ENCODE measurements at regions not wholly inside any gene's neighbourhood (a gene's known extent, or its start where the extent isn't known, plus 50 kb on each side); places are given as distances from the start of the nearest gene placed in this dataset.

DNA sequence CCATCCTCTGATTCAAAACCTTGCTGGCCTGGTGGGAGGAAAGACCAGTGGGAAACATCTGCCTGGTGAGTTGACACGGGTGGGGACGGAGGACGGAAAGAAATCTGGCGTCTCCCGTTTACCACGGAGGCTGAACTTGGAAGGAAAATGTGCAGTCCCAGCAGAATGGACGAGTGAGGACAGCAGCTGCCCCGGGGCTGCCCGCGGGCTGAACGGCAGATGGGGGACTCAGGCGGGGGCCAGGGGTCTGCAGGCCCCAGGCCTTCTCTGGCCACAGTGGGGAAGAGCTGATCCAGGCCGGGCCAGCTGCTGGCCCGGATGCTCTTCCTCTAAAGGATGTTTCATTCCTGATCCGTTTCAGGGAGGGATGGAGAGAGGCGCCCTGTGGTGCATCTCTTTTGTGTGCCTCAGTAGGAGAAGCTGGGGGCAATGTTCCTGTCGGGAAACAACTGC is 147.5 kb upstream of the CHST15 start:
- DNase-seq, result no peak

DNA sequence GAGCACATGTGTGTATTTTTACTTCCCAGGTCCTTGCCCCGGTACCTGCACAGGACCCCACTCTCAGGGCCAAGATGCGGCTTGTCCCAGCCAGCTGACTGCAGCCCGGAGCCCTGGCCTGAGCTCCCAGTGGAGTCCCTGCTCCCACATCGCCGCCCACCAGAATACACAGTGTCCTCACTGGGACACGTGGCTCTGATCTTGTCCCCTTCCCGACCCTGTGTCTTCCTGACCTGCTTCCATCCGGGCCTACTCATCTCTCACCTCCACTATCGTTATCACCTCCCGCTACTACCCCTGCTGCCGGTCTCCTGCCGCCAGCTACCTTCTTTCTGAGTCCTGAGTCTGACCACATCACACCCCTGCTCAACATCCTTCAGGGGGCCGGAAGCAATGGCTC is 146.3 kb upstream of the CHST15 start:
- DNase-seq, result no peak

DNA sequence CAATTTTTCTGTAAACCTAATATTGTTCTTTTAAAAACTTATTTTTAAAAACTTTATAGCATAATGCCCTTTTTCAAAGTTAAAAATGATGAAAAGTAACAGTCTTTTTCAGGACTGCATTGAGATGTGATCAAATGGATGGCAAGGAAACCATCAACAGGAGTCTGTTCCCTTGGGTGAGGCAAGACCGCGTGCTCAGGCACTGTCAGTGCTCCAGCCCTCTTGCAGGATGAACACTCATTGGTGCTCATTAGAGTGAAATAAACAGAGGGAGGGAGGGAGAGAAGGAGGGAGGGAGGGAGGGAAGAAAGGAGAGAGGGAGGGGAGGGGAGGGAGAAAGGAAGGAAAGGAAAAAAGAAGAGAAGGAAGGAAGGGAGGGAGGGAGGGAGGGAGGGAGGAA is 145.7 kb upstream of the CHST15 start:
- no peak for DNase-seq

DNA sequence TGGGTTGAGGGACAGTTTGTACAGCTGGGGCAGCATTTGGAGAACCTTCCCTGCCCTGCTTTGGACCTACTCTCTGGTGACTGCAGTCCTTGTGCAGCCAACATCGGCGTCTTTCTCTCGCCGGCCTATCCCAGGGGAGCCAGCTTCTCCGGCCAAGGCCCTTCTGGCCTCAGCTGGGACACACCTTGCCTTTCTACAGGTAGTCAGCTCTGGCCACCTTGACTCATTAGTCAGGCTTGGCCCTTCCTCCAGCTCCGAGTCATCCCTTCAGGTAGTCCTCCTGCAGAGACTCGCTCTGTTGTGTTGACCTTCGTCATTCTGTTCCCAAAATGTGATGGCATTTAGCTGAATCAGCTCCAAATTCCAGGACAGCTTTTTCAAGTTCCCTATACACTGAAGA is 145.0 kb upstream of the CHST15 start:
- no peak for DNase-seq

DNA sequence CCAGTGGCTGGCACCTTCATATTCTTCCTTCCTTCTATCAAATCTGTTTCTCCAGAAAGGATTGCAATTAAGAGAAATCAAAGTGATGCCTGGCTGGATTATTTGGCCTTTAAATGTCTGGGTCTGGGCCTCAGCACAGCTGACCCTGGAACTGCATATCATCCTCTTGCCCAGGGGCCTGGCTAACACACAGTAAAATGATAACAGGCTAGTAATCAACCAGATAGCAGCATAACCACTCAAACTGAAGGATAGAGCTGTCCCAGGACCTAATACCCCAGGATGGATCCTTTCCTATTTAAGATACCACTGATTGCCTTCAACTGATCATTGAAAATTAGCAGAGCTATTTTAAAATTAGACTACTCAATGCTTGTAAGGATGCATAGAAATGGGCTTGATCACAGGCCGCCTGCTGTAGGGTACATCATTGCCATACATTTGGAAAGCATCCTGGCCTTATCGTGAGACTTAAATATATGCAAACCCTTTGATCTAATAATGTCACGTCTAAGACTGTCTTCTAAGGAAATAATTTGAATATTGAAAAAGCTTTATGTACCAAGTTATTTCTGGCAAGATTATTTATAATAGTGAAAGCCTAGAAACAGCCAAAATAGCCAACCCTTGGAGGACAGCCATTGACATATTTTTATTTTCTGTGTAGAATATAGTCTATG is 144.0 kb upstream of the CHST15 start:
- no peak for DNase-seq

DNA sequence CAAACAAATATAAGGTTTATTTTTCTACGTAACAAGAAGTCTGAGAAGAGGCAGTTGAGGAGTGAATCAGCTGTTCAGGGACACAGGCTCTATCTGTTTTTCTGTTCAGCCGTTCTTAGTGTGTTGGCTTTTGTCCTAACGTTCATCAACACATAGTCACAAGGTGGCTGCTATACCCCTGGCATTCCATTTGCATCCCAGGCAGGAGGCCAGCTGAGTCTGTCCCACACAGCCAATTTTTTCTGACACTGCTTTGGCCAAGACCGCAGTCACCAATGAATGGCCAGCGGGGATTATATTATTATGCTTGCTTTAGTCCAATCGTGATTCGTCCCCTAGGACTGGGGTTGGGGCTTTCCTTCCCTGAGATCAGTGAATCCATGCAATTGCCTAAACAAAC is 143.4 kb upstream of the CHST15 start:
- no peak for DNase-seq

DNA sequence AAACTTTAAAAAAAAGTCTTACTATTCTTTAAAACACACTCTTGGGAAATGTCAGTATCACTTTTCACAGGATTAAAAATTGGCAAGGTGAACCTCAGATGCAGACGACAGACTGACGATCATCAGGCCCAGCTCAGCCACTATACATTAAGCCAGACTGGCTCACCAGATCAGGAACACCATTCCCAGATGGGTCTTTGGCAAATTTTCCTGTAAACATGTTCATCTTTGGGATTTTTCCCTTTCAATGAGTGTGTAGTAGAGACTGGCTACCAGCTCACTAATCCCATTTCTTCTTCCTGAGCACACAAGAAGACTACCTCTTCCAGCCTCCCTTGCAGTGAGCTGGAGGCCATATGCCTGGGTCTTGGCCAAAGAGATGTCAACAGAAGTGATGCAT is 142.7 kb upstream of the CHST15 start:
- no peak for DNase-seq

DNA sequence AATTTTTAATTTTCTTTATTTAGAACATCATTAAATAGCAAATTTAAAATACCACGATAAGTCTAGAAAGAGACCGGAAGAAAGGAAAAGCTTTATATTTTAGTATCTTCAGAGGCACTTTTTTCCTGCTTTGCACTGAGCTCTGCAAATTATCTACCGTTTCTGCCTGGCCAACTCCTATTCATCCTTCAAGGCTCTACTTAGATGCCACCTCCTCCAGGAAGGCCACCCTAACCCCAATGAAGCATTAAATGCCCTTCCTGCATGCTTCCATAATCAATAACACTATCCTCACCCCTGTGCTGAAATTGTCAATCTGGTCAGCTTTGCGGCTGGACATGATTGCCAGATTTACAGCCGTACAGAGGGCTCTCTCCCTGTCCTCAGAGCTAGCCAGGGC is 141.8 kb upstream of the CHST15 start:
- DNase-seq, result no peak

DNA sequence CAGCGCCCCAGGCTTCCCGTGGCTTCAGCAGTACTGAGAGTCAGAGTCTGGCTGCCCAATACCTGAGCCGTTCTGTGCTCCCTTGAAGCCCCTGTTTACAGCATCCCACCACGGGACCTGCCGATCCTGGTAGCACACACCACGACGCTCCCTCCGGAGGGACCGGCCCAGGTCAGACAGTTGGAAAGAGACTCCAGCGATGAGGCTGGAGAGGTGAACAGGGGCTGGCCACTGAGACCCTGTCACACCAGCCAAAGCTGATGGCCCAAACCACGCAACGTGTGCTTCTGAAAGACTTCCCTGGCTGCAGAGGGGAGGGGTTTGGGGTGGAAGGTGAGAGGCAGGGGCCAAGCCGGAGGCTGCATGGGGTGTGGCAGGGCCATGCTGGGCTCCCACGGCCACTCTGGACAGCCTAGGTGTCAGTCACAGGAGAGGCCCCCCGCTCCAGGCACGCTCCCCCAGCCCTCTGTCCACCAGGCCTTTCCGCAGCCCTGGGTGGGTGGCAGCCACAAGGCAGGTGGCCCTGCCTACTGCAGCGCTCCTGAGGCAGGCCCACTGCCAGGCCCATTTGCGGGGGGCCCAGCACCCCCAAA is 140.2 kb upstream of the CHST15 start:
- no peak for DNase-seq

DNA sequence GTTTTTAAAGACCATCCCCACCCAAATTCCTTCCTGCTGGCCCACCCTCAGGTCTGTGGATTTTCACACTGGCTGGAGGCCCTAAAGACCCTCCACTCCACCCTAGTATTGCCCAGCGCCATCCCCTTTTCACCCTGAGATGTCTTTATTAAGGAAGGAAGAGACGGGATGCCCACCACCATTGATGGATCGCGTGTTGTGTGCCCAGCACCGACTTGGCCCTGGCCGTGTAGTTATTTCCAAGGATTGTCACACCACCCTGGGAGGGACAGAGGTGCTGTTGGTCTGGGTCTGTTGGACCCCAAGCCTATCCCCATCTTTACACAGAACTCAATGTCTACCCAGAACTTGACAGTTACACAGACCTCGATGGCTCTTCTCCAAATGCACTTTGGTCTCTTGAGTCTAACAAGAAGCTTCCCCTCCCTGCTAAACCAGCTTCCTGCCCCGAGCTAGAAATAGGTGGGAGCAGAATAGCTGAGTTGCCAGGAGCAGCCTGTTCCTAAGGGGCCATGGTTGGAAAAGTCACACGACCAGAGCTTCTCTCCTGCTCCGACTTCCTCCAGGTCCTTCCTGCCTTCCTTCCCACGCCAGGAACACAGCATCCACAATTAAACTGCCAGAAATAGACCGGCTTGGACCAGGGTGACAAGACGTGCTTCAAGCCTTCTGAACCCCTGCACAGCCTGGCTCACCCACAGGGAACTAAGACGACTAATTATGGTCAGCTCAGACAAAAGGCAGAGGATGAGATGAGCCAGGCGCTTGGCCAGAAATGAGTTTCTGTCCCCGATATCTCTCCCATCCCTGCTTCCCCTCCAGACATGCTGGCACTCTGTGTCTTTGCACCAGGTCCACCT is 139.5 kb upstream of the CHST15 start:
- no peak for DNase-seq

DNA sequence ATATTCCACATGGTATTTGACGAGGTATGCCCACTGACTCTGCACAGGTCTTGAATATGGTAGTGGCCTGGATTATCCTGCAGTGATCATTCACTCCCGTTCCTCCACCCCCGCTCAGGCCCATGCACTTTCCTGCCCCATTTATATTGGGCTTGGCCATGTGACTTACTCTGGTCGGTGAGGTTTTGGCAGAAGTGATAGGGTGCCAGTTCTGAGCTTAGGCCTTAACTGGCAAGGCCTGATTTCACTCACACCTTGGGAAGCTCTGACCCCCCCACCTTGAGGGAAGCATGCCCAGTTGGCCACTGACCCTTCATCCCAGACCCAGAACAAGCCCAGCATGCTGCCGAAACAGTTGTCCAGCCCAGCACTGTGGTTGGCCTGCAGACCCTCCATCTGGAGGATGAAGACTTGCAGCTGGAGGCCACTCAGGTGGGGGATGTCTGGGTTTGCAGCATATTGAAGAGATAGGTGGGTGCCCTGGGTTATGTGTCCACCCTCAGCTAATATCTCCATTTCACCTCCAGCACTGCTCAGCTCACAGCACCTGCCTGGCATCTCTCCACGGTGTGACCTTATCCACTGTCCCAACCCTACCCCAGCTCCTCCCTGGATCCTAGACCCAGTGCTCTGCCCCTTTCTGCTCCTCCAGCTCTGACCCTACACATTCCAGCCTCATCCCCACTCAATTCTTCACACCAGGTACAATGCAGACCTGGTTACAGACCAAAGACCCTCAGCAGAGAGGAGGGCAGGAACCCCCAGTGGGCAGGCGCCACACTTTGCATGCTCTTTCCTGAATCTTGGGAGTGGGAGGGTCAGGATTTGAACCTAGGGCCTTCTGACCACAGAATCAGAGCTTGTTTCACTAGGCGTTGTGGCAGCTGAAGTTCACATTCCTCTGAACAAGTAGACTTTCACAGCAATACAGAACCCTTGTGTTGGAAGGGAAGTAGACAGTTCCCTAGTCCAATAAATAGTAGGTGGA is 138.1 kb upstream of the CHST15 start:
- DNase-seq, result peak; percentile 64

DNA sequence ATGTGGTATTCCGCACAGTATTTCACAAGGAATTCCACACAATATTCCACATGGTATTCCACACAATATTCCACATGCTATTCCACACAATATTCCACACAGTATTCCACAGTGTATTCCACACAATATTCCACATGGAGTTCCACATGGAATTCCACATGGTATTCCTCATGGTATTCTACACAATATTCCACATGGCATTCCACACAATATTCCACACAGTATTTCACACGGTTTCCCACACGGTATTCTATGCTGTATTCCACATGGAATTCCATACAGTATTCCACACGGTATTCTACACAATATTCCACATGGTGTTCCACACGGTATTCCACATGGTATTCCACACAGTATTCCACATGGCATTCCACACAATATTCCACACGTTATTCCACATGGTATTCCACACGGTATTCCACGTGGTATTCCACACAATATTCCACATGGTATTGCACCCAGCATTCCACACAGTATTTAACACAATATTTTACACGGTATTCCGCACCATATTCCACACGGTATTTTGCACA is 137.3 kb upstream of the CHST15 start:
- DNase-seq, result no peak

DNA sequence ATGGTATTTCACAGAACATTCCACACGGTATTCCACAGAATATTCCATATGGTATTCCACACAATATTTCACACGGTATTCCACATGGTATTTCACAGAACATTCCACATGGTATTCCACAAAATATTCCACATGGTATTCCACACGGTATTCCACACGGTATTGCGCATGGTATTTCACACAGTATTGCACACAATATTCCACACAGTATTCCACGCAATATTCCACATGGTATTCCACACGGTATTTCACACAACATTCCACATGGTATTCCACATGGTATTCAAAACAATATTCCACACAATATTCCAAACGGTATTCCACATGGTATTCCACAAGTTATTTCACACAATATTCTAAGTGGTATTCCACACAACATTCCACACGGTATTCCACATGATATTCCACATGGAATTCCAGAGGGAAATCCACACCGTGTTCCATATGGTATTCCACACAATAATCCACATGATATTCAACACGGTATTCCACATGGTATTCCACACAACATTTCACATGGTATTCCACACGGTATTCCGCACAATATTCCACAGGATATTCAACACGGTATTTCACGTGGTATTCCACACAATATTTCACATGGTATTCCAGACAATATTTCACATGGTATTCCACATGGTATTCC is 136.7 kb upstream of the CHST15 start:
- no peak for DNase-seq

DNA sequence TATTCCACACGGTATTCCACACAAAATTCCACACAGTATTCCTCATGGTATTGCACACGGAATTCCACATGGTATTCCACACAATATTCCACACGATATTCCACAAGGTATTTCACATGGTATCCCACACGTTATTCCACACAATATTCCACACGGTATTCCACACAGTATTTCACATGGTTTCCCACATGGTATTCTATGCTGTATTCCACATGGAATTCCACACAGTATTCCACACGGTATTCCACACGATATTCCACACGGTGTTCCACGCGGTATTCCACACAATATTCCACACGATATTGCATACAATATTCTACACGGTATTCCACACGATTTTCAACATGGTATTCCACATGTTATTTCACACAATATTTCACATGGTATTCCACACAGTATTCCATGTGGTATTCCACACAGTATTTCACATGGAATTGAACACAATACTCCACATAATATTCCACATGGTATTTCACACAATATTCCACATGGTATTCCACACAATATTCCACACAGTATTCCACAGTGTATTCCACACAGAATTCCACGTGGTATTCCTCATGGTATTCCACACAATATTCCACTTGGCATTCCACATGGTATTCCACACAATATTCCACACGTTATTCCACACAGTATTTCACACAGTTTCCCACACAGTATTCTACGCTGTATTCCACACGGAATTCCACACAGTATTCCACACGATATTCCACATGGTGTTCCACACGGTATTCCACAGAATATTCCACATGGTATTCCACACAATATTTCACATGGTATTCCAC is 136.0 kb upstream of the CHST15 start:
- DNase-seq, result no peak

DNA sequence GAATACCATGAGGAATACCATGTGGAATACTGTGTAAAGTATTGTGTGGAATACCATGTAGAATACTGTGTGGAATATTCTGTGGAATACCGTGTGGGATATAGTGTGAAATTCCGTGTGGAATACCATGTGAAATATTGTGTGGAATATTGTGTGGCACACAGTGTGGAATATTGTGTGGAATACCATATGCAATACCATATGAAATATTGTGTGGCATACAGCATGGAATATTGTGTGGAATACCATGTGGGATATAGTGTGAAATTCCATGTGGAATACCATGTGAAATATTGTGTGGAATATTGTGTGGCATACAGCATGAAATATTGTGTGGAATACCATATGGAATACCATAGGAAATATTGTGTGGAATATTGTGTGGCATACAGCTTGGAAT is 135.1 kb upstream of the CHST15 start:
- DNase-seq, result no peak

DNA sequence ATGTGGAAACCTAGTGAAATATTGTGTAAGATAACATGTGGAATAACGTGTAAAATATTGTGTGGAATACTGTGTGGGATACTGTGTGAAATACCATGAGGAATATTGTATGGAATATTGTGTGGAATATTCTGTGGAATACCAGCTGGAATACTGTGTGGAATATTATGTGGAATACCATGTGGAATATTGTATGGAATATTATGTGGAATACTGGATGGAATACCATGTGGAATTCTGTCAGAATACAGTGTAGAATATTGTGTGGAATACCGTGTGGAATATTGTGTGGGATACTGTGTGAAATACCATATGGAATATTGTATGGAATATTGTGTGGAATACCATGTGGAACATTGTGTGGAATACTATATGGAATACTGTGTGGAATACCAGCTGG is 134.6 kb upstream of the CHST15 start:
- DNase-seq, result no peak

DNA sequence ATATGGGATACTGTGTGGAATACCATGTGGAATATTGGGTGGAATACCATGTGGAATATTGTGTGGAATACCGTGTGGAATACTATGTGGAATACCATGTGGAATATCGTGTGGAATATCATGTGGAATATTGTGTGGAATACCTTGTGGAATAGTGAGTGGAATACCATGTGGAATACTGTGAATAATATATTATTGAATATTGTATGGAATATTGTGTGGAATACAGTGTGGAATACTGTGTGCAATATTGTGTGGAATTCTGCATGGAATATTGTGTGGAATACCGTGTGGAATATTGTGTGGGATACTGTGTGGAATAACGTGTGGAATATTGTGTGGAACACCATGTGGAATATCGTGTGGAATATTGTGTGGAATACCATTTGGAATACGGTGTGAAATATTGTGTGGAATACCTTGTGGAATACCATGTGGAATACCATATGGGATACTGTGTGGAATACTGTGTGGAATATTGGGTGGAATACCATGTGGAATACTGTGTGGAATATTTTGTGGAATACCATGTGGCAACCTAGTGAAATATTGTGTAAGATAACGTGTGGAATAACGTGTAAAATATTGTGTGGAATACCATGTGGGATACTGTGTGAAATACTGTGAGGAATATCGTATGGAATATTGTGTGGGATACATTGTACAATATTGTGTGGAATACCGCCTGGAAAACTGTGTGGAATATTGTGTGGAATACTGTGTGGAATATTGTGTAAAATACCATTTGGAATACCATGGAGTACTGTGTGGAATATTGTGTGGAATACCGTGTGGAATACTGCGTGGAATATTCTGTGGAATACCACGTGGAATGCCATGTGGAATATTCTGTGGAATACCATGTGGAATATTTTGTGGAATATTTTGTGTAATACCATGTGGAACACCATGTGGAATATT is 133.9 kb upstream of the CHST15 start:
- DNase-seq, result no peak

DNA sequence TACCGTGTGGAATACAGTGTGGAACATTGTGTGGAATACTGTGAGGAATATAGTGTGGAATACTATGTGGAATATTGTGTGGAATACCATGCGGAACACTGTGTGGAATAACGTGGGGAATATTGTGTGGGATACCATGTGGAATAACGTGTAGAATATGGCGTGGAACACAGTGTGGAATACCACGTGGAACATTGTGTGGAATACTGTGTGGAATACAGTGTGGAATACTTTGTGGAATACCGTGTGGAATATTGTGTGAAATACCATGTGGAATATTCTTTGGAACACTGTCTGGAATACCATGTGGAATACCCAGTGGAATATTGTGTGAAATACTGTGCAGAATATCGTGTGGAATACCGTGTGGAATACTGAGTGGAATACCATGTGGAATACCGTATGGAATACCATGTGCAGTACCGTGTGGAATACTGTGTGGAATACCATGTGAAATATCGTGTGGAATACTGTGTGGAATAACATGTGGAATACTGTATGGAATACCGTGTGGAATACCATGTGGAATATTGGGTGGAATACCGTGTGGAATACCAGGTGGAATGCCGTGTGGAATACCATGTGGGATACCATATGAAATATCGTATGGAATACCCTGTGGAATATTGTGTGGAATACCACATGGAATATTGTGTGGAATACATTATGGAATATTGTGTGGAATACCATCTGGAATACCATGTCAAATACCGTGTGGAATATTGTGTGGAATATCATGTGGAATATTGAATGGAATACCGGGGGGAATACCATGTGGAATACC is 133.1 kb upstream of the CHST15 start:
- no peak for DNase-seq
